SK-N-SH (cell line): ENCODE measurements at regions not wholly inside any gene's neighbourhood (a gene's known extent, or its start where the extent isn't known, plus 50 kb on each side); places are given as distances from the start of the nearest gene placed in this dataset.

Experiments
- EP300 ChIP-seq, 2 experiments: IDR thresholded peaks; 2 replicates each; pipeline versions ENCODE4 v1.4.0 to v1.6.1; 2012; ENCODE audit warnings: borderline replicate concordance in 1 of 2, low read depth in 1 of 2, low read length in 1 of 2
- GABPA ChIP-seq: IDR thresholded peaks from 2 replicates; pipeline ENCODE4 v1.4.0; 2012; ENCODE audit warnings: low read depth, mild to moderate bottlenecking
- POLR2AphosphoS5 ChIP-seq: IDR thresholded peaks from 2 replicates; pipeline ENCODE4 v1.6.1; 2012; ENCODE audit warnings: low read depth, low read length
- SMC3 ChIP-seq: IDR thresholded peaks from 2 replicates; pipeline ENCODE4 v1.6.1; 2012; ENCODE audit warnings: low read depth, low read length, improper control_type of control experiment
- TCF12 ChIP-seq: IDR thresholded peaks from 2 replicates; pipeline ENCODE4 v1.4.0; 2012
- TF ChIP-seq, protein P1 (sequence below): fragments of 200-600 bp; sonication (generic); IDR thresholded peaks from 2 replicates; pipeline ENCODE4 v1.6.1; 2017; ENCODE audit warnings: antibody characterized with exemption, mild to moderate bottlenecking, moderate library complexity
- TF ChIP-seq, protein P2 (sequence below): IDR thresholded peaks from 2 replicates; pipeline ENCODE4 v1.4.0; 2012; ENCODE audit warnings: low read depth

DNA sequence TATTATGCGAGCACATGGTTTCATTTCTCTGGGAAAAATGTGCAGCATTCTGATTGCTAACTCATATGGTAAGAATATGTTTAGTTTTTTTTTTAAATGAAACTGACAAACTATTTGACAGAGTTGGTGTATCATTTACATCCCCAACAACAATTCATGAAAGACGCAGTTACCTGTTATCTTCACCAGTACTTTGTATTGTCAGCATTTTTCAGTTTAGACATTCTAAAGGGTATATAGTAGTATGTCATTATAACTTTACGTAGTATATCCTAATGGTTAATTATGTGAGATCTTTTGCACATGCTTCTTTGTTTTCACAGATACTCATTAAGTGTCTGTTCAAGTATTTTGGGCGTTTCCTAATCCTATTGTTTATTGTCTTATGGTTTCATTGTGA is 891.1 kb upstream of the AGA start:
- TF ChIP-seq, protein P1, sequence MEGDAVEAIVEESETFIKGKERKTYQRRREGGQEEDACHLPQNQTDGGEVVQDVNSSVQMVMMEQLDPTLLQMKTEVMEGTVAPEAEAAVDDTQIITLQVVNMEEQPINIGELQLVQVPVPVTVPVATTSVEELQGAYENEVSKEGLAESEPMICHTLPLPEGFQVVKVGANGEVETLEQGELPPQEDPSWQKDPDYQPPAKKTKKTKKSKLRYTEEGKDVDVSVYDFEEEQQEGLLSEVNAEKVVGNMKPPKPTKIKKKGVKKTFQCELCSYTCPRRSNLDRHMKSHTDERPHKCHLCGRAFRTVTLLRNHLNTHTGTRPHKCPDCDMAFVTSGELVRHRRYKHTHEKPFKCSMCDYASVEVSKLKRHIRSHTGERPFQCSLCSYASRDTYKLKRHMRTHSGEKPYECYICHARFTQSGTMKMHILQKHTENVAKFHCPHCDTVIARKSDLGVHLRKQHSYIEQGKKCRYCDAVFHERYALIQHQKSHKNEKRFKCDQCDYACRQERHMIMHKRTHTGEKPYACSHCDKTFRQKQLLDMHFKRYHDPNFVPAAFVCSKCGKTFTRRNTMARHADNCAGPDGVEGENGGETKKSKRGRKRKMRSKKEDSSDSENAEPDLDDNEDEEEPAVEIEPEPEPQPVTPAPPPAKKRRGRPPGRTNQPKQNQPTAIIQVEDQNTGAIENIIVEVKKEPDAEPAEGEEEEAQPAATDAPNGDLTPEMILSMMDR: no peak
- TF ChIP-seq, protein P2, sequence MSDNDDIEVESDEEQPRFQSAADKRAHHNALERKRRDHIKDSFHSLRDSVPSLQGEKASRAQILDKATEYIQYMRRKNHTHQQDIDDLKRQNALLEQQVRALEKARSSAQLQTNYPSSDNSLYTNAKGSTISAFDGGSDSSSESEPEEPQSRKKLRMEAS: no peak
- TF ChIP-seq POLR2AphosphoS5 (no peak), EP300 (IDR thresholded peaks at IDR 0.05; ENCODE audit: borderline replicate concordance in 1 of 2, low read depth in 1 of 2, low read length in 1 of 2) (no peak), GABPA (no peak), SMC3 (no peak), TCF12 (no peak)
